ENCODE measurements at regions not wholly inside any gene's neighbourhood (a gene's known extent, or its start where the extent isn't known, plus 50 kb on each side); places are given as distances from the start of the nearest gene placed in this dataset.

- no peaks in the 10 kb centered on the region for H3K36me3 ChIP-seq
- in situ Hi-C loops (cut with MboI; ENCODE audit: low pct_ligation_motif_present in 1 of 4, low pct_unique_long_range_greater_than_20kb in 1 of 4, low sequenced_read_pairs in 3 of 4) = no loop called here
- no peaks in the 10 kb centered on the region for H3K27me3 ChIP-seq
- intact Hi-C loops (cut with DNase I; ENCODE audit: low total_unique reads) = no loop called here
- no peak for DNase-seq
- H3K4me3 ChIP-seq = no peak overlapping the region
- no peaks in the 10 kb centered on the region for H3K9me3 ChIP-seq
- no peak overlapping the region for H3K27ac ChIP-seq
- no peak for TF ChIP-seq EP300 (IDR thresholded peaks at IDR 0.05; ENCODE audit: low read depth)
- TF ChIP-seq, protein P1, sequence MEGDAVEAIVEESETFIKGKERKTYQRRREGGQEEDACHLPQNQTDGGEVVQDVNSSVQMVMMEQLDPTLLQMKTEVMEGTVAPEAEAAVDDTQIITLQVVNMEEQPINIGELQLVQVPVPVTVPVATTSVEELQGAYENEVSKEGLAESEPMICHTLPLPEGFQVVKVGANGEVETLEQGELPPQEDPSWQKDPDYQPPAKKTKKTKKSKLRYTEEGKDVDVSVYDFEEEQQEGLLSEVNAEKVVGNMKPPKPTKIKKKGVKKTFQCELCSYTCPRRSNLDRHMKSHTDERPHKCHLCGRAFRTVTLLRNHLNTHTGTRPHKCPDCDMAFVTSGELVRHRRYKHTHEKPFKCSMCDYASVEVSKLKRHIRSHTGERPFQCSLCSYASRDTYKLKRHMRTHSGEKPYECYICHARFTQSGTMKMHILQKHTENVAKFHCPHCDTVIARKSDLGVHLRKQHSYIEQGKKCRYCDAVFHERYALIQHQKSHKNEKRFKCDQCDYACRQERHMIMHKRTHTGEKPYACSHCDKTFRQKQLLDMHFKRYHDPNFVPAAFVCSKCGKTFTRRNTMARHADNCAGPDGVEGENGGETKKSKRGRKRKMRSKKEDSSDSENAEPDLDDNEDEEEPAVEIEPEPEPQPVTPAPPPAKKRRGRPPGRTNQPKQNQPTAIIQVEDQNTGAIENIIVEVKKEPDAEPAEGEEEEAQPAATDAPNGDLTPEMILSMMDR (IDR thresholded peaks at IDR 0.05) = no peak
- TF ChIP-seq POLR2AphosphoS5 (IDR thresholded peaks at IDR 0.05) = no peak
- TF ChIP-seq POLR2A (IDR thresholded peaks at IDR 0.05) = no peak
- H3K4me1 ChIP-seq = no peaks in the 10 kb centered on the region
- 78 to 80% methylated on average over 2 to 4 of the region's 4 CpGs for WGBS, 2 donors (ENCODE audit: low coverage in 1 of 2)
Observed at GRCh38 chr5:91910655-91911054, 527.5 kb upstream of the ARRDC3 start.

GRCh38 chr5:91910247-91910646 is 527.1 kb upstream of the ARRDC3 start:
- H3K27me3 ChIP-seq = no peaks in the 10 kb centered on the region
- intact Hi-C loops (cut with DNase I; ENCODE audit: low total_unique reads) = no loop called here
- DNase-seq = no peak
- no peaks in the 10 kb centered on the region for H3K36me3 ChIP-seq
- in situ Hi-C loops (cut with MboI; ENCODE audit: low pct_ligation_motif_present in 1 of 4, low pct_unique_long_range_greater_than_20kb in 1 of 4, low sequenced_read_pairs in 3 of 4) = no loop called here
- H3K4me3 ChIP-seq = no peak overlapping the region
- H3K4me1 ChIP-seq = no peaks in the 10 kb centered on the region
- no peak for TF ChIP-seq POLR2AphosphoS5 (IDR thresholded peaks at IDR 0.05)
- TF ChIP-seq, protein P1 (IDR thresholded peaks at IDR 0.05) = no peak
- no peak for TF ChIP-seq POLR2A (IDR thresholded peaks at IDR 0.05)
- no peak for TF ChIP-seq EP300 (IDR thresholded peaks at IDR 0.05; ENCODE audit: low read depth)
- 52 to 61% methylated on average over 2 of the region's 2 CpGs for WGBS, 2 donors (ENCODE audit: low coverage in 1 of 2)
- H3K27ac ChIP-seq = no peak overlapping the region
- no peaks in the 10 kb centered on the region for H3K9me3 ChIP-seq

- DNase-seq = no peak
- no peak overlapping the region for H3K4me3 ChIP-seq
- no peak for TF ChIP-seq POLR2AphosphoS5 (IDR thresholded peaks at IDR 0.05)
- TF ChIP-seq, protein P1 (IDR thresholded peaks at IDR 0.05) = no peak
- TF ChIP-seq POLR2A (IDR thresholded peaks at IDR 0.05) = no peak
- no peak for TF ChIP-seq EP300 (IDR thresholded peaks at IDR 0.05; ENCODE audit: low read depth)
- H3K36me3 ChIP-seq = no peaks in the 10 kb centered on the region
- H3K27ac ChIP-seq = no peak overlapping the region
- whole genome bisulfite sequencing, 2 donors (ENCODE audit: low coverage in 1 of 2) = 53 to 60% methylated on average over 1 of the region's 1 CpG
- intact Hi-C loops (cut with DNase I; ENCODE audit: low total_unique reads) = no loop called here
- in situ Hi-C loops (cut with MboI; ENCODE audit: low pct_ligation_motif_present in 1 of 4, low pct_unique_long_range_greater_than_20kb in 1 of 4, low sequenced_read_pairs in 3 of 4) = no loop called here
- H3K4me1 ChIP-seq = no peaks in the 10 kb centered on the region
- H3K9me3 ChIP-seq = no peaks in the 10 kb centered on the region
- H3K27me3 ChIP-seq = no peaks in the 10 kb centered on the region
Observed at GRCh38 chr5:91906494-91906893, 523.4 kb upstream of the ARRDC3 start.

GRCh38 chr5:91906027-91906426 is 522.9 kb upstream of the ARRDC3 start:
- intact Hi-C loops (cut with DNase I; ENCODE audit: low total_unique reads) = no loop called here
- in situ Hi-C loops (cut with MboI; ENCODE audit: low pct_ligation_motif_present in 1 of 4, low pct_unique_long_range_greater_than_20kb in 1 of 4, low sequenced_read_pairs in 3 of 4) = no loop called here
- no peaks in the 10 kb centered on the region for H3K36me3 ChIP-seq

More at GRCh38 chr5:91906027-91906426, 522.9 kb upstream of the ARRDC3 start:
- Histone ChIP-seq H3K27ac (no peak overlapping the region), H3K4me3 (no peak overlapping the region), H3K4me1 (no peaks in the 10 kb centered on the region), H3K27me3 (no peaks in the 10 kb centered on the region), H3K9me3 (no peaks in the 10 kb centered on the region)
- no peak for TF ChIP-seq POLR2AphosphoS5 (IDR thresholded peaks at IDR 0.05)
- no peak for TF ChIP-seq POLR2A (IDR thresholded peaks at IDR 0.05)
- TF ChIP-seq EP300 (IDR thresholded peaks at IDR 0.05; ENCODE audit: low read depth) = no peak
- TF ChIP-seq, protein P1 (IDR thresholded peaks at IDR 0.05) = no peak
- DNase-seq = no peak
